Nephron progenitor cell (in vitro differentiated cells): ENCODE measurements at regions not wholly inside any gene's neighbourhood (a gene's known extent, or its start where the extent isn't known, plus 50 kb on each side); places are given as distances from the start of the nearest gene placed in this dataset.

Source experiments
- DNase-seq: peaks from one replicate; pipeline ENCODE4 v3.0.0; 2021
- H3K27ac Mint-ChIP-seq: 2 replicates; pipeline ENCODE4 v1.8.0; 2021; ENCODE audit warnings: mild to moderate bottlenecking, moderate library complexity, mixed read lengths
- H3K27me3 Mint-ChIP-seq: 2 replicates; pipeline ENCODE4 v1.8.0; 2021; ENCODE audit warnings: mild to moderate bottlenecking, low read depth, mixed read lengths; ENCODE audit not compliant: poor library complexity
- H3K36me3 Mint-ChIP-seq: 2 replicates; pipeline ENCODE4 v1.8.0; 2021; ENCODE audit warnings: low read depth, mixed read lengths
- H3K4me1 Mint-ChIP-seq: 2 replicates; pipeline ENCODE4 v1.8.0; 2021; ENCODE audit warnings: mixed read lengths
- H3K4me3 Mint-ChIP-seq: 2 replicates; pipeline ENCODE4 v1.8.0; 2021; ENCODE audit warnings: mild to moderate bottlenecking, moderate library complexity, mixed read lengths
- H3K9me3 Mint-ChIP-seq: 2 replicates; pipeline ENCODE4 v1.8.0; 2021; ENCODE audit warnings: mild to moderate bottlenecking, moderate library complexity, mixed read lengths
- CTCF ChIP-seq: fragments of 200-600 bp; sonication (generic); IDR thresholded peaks from 2 replicates; pipeline ENCODE4 v1.5.0; 2021; ENCODE audit warnings: antibody characterized with exemption

GRCh38 chr2:139622691-139623090 is 842.5 kb upstream of the NXPH2 start:
- no peak overlapping the region for H3K4me3 Mint-ChIP-seq
- no peak overlapping the region for H3K27ac Mint-ChIP-seq
- DNase-seq: no peak
- no peaks in the 10 kb centered on the region for H3K27me3 Mint-ChIP-seq
- peaks cover 44% of the 10 kb centered on the region for H3K9me3 Mint-ChIP-seq
- H3K36me3 Mint-ChIP-seq: no peaks in the 10 kb centered on the region
- no peaks in the 10 kb centered on the region for H3K4me1 Mint-ChIP-seq
- TF ChIP-seq CTCF: no peak

- peaks cover 3% of the 10 kb centered on the region for H3K27me3 Mint-ChIP-seq
- H3K27ac Mint-ChIP-seq: no peak overlapping the region
- no peak for TF ChIP-seq CTCF
- H3K4me3 Mint-ChIP-seq: no peak overlapping the region
- H3K36me3 Mint-ChIP-seq: no peaks in the 10 kb centered on the region
- DNase-seq: no peak
- peaks cover 38% of the 10 kb centered on the region for H3K9me3 Mint-ChIP-seq
- H3K4me1 Mint-ChIP-seq: peaks cover 4% of the 10 kb centered on the region
Measured at GRCh38 chr2:139617747-139618146, 837.6 kb upstream of the NXPH2 start.

- DNase-seq: no peak
Measured at GRCh38 chr2:139613264-139613663, 833.1 kb upstream of the NXPH2 start.

GRCh38 chr2:139610512-139610911 is 830.3 kb upstream of the NXPH2 start:
- no peak for TF ChIP-seq CTCF
- Mint-ChIP-seq H3K27me3 (peaks cover 8% of the 10 kb centered on the region), H3K27ac (no peak overlapping the region), H3K4me1 (peaks cover 11% of the 10 kb centered on the region), H3K36me3 (no peaks in the 10 kb centered on the region), H3K4me3 (no peak overlapping the region), H3K9me3 (peaks cover 4% of the 10 kb centered on the region)
- DNase-seq: no peak

More at GRCh38 chr2:139613264-139613663, 833.1 kb upstream of the NXPH2 start:
- TF ChIP-seq CTCF: no peak
- Mint-ChIP-seq H3K4me1 (peaks cover 11% of the 10 kb centered on the region), H3K9me3 (peaks cover 7% of the 10 kb centered on the region), H3K36me3 (no peaks in the 10 kb centered on the region), H3K4me3 (no peak overlapping the region), H3K27me3 (peaks cover 8% of the 10 kb centered on the region), H3K27ac (no peak overlapping the region)

GRCh38 chr2:139609109-139609508 is 828.9 kb upstream of the NXPH2 start:
- Mint-ChIP-seq H3K27me3 (peaks cover 8% of the 10 kb centered on the region), H3K4me3 (no peak overlapping the region), H3K36me3 (no peaks in the 10 kb centered on the region), H3K27ac (no peak overlapping the region), H3K9me3 (peaks cover 4% of the 10 kb centered on the region), H3K4me1 (peaks cover 6% of the 10 kb centered on the region)
- TF ChIP-seq CTCF: no peak
- DNase-seq: no peak

- Mint-ChIP-seq H3K27ac (no peak overlapping the region), H3K4me3 (no peak overlapping the region), H3K27me3 (peaks cover 4% of the 10 kb centered on the region), H3K36me3 (no peaks in the 10 kb centered on the region), H3K4me1 (peaks cover 5% of the 10 kb centered on the region), H3K9me3 (peaks cover 4% of the 10 kb centered on the region)
- DNase-seq: no peak
- TF ChIP-seq CTCF: no peak
Measured at GRCh38 chr2:139605668-139606067, 825.5 kb upstream of the NXPH2 start.
